ENCODE measurements at regions not wholly inside any gene's neighbourhood (a gene's known extent, or its start where the extent isn't known, plus 50 kb on each side); places are given as distances from the start of the nearest gene placed in this dataset.

DNA sequence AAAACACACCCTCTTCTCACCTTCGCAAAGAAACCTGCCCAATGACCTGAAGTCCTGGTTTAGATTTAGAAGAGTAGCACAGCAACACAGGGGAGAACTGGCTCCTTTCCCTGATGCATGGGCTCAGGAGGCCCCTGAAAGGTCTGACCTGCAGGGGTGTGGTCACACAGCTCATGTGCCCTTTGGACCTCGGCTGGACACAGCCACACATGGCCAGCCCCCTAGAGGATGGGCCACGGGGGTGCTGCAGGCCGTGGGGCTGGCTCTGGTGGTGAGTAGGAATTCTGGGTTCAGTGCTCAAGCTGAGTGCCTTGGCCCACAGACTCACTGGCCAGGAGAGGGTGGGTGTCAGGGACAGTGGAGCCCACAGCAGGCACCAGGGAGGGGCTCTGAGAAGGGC lies 118.5 kb upstream of the ADCY1 start:
- no peak for DNase-seq (ENCODE audit: low read depth)

DNA sequence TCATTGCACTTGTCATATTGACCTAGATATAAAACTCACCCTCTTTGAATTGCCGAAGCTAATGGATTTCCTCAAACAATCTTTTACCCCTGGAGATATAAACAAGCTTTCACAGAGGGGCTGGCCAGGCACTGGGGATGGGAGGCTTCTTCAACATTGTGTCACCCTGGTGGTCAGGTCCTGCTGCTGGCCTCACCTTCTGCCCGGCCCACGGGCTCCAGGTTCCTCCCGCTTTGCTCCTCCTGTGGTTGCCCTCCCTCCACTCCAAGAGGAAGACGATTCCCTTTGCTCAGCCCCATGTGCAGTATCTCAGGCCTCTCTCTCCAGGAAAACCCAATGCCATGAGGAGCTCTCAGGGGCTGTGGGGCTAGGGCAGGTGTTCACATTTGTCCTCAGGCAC lies 118.1 kb upstream of the ADCY1 start:
- DNase-seq (ENCODE audit: low read depth), result no peak

DNA sequence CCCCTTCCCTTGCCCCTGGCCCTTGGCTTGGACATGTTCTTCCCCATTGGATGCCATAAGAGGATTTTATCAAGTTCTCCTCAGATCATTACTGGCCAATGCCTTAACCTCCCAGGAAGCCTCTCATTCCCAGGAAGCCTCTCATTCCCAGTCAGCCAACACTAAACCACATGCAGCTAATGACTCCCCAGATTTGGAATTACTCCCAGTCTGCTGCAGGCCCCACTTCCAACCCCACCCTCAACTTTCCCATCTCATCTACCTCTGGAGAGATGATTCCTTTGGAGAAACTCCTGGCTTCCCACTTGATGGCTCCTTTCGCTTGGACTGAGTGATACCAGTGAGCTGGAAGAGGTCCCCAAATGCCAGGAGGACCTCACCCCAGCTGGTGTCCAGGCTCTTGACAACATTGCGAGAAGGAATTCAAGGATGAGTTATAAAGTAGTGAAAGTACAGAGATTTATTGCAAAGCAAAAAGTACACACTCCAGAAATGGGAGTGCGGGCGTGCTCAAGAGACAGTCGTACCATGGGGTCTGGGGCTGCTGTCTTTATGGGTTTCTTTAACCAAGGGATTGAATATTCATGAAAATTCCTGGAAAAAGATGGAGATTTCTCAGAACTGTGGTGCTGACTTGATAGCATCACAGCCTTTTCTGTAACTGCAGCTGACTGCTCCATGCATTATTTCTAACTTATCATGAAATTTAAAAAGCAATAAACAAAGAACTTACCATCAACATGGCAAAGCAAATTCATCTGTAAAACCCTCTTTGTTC lies 117.2 kb upstream of the ADCY1 start:
- DNase-seq (ENCODE audit: low read depth), result no peak

DNA sequence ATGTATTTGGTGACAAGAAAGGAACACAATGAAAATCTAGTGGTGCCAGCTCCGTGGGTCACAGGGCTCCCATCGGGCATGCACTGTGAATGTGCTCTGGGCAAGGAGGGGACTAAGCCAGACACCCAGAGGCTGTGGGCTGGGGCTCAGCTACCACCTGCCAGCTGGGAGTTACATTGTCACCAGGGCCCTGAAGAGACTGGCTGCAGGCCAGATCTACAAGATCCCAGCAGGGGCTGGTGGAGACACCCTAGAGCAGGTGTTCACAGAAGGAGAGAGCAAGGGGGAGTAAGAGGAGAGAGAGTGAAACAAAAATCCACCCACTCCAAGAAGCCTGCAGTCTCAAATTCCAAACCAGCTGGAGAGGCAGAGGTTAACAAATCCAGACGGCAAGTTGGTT lies 116.6 kb upstream of the ADCY1 start:
- no peak for DNase-seq (ENCODE audit: low read depth)

DNA sequence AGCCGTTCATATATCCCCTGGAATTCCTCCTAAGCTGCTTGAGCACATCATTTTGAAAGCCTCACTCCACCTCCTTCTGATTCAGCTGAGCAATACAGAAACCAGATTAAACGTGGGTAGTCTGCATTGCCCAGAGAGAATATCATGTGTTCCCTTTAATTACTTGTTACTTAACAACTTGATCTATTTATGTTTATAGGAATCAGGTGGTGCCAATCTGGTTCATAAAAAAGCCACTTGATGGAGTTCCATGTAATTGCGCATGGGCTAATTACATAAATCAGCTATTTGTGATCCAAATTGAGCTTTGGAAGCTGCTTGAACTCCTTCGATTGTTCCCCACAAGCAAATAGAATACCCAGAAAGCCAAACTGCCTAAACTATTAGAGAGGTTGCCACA lies 114.7 kb upstream of the ADCY1 start:
- DNase-seq (ENCODE audit: low read depth), result no peak

DNA sequence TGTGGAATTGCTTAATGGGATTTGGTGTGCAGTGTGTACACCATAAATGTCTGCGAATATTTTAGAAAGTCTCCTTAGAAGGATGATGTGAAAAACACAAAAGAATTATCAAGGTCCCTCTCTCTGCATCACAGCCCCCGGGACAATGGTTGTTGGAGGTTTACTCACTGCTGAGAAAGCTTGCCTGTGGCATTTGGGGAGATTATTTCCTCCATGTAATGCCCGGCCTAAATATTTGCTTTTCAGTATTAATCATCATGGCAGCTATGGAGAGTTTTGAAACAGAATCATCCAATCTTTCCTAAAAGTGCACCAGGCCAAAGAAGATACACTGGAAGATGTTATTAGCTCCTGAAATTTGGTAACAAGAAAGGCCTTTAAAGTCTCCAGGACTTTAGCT lies 113.8 kb upstream of the ADCY1 start:
- DNase-seq (ENCODE audit: low read depth), result no peak

DNA sequence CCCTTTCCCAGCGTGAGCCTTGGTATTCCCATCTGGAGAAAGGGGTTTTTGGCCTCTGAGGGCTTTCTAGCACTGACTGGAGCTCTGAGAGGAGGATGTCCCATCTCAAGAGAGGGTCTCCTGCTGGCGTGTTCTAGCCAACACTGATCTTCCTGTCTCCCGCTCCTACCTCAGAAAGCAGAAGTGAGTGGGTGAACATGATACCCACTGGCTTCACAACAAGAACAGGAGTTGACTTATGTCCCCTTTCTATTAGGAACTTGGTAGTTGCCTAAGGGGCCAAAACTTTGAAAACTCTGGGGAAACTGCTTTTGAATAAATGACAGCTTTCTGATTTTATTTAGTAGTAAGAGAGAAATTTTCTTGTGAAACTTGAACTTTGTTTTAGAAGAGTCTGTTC lies 113.1 kb upstream of the ADCY1 start:
- DNase-seq (ENCODE audit: low read depth), result no peak

DNA sequence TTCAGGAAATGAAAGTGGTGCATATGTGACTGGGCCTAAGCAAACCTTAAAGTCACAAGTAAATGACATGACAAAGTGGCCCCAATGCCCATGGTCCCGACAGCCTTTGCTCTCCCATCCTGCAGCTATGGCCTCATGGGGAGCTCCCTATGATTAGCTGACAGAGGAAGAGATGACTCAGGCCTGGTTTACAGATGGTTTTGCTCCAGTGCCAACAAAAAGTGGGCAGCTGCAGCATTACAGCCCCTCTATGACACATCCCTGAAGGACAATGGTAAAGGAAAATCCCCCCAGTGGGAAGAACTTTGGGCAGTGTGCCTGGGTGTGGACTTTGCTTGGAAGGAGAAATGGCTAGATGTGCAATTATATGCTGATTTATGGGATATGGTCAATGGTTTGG lies 105.1 kb upstream of the ADCY1 start:
- no peak for DNase-seq (ENCODE audit: low read depth)

DNA sequence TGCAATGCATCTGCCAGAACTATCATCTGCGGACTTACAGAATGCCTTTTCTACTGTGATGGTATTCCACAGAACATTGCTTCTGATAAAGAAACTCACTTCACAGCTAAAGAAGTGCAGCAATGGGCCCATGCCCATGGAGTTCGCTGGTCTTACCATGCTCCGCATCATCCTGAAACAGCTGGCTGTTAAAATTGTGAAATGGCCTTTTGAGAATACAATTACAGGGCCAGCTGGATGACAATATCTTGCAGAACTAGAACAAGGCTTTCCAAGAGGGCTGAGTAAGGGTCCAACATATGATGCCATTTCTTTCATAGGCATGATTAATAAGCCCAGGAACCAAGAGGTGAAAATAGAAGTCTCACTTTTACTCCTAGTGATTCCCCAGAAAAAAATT lies 104.1 kb upstream of the ADCY1 start:
- DNase-seq (ENCODE audit: low read depth), result no peak

DNA sequence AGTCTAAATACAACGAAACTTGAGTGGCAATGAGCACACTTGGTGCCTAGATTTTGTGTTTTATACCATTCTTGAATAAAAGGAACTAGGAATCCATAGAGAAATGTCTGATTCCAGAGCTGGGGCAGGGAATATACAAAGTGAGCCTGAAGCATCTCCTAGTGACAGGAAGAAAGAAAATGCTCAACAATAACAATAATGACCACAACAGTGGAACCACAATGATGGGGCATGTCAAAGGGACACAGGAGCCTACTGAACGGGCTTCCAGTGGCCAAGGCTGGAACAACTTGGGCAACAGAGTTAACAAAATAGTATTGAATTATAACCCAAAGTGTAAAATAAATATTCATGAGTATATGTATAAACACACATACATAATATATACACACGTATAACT lies 94.4 kb upstream of the ADCY1 start:
- DNase-seq (ENCODE audit: low read depth), result no peak

DNA sequence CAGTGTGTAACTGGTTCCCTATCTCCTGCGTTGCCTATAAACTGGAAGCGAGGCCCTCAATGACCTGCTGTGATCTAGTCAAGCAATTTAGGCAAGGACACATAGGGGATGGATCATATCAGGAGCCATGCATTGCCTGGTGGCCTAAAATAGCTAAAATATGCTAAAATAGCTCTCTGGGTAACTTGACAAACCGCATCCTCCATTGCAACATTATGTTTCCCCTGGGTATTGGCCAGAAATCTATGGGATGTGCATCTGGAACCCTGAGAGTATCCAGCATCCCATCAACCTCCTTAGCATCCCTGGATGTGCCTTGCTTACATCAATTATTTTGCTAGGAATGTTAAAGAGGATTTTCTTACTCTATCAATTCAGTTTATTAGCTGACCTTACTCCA lies 91.7 kb upstream of the ADCY1 start:
- DNase-seq (ENCODE audit: low read depth), result no peak

DNA sequence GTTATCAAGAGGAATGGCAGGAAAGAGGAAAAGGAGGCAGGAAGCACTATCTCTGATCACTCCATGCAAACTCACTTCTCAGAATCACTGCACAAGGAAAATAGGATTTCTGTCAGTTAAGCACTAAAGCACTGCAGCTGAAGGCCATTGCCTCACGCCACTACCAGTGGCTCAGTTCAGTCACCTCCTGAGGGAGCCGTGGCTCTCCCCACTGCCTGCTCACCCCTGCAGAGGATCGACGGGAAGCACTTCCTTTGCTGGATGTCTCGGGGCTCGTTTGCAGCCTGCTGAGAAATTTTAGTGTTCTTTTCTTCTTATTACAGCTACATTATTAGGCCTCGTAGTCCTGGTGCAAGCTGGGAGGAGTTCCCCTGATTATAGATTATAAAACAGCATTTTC lies 90.1 kb upstream of the ADCY1 start:
- no peak for DNase-seq (ENCODE audit: low read depth)

DNA sequence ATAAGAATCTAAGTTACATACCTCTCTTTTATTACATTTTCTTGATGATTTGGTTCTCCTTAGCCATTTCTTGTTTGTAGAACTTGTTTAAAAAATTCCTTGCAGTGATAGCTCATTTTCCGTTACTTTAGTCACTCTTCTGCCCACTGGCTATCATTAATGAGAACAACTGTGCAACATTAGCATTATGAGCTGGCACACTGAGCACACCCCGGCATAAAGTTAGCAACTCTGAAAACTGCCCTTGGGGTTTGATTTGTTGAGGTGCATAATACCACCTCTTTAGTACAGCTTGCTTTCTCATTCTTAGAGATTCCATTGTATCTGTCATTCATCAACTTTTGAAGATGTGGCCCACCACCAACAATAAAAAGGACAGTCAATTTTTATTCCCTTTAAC lies 87.6 kb upstream of the ADCY1 start:
- no peak for DNase-seq (ENCODE audit: low read depth)

DNA sequence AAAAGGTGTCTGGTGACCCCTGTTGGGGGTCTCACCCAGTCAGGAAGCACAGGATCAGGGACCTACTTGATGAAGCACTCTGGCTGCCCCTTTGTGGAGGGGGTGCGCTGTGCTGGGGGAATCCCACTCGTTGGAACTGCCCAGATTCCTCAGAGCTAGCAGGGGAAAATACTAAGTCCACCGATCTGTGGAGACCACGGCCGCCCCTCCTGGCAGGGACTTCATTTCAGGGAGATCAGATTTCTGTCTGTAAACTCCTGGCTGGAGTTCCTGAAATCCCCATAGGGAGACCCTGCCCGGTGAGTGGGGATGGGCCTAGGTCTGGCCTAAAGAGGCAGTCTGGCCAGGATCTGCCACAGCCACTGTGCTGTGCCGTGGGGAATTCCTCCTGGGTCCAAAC lies 79.3 kb upstream of the ADCY1 start:
- DNase-seq (ENCODE audit: low read depth), result no peak

DNA sequence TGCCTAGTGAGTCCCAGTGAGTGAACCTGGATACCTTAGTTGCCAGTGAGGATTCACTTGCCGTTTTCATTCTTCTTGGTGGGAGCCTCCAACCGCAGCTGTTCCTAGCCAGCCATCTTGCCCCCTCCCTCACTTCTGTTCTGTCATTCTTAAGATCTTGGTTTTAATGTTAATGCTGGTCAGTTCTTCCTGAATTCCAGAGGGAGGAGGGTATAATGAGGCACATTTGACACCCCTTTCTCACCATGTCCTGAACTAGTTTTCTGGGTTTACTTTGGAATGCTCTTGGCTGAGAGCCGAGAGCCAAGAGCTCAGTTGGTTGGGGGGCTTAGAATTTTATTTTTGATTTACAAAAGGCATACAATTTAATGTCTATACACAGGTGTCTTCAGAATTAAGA lies 78.5 kb upstream of the ADCY1 start:
- no peak for DNase-seq (ENCODE audit: low read depth)

DNA sequence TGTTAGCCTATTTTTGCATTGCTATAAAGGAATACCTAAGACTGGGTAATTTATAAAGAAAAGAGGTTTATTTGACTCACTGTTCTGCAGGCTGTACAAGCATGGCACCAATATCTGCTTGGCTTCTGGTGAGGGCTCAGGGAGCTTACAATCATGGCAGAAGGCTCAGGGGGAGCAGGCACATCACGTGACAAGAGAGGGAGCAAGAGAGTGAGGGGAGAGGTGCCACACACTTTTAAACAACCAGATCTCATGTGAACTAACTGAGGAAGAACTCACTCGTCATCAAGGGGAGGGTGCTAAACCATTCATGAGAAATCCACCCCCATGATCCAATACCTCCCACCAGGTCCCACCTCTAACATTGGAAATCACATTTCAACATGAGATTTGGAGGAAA lies 73.9 kb upstream of the ADCY1 start:
- no peak for DNase-seq (ENCODE audit: low read depth)

DNA sequence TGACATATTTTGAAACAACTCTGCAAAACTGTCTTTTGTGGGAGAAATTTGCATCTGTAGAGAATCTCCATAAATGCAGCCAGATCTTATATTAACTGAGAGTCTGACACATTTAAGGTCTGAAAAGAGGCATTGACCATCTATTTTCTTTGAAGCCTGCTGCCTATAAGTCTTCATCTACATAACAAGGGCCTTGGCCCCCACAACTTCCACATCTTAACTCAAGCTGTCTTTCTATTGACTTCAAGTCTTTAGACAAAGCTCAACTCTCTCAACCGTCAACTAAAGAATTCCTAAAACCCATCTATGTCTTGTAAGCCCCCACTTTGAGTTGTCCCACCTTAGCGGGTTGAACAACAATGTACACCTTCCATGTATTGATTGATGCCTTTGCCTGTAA lies 72.4 kb upstream of the ADCY1 start:
- DNase-seq (ENCODE audit: low read depth), result no peak

DNA sequence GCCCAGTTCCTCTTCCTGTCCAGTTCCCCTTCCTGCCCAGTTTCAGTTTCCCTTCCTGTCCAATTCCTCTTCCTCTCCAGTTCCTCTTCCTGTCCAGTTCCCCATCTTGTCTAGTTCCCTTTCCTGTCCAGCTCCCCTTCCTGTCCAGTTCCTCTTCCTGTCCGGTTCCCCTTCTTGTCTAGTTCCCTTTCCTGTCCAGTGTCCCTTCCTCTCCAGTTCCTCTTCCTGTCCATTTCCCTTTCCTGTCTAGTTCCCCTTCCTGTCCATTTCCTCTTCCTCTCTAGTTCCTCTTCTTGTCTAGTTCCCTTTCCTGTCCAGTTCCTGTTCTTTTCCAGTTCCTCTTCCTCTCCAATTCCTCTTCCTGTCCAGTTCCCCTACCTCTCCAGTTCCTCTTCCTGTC lies 68.1 kb upstream of the ADCY1 start:
- no peak for DNase-seq (ENCODE audit: low read depth)

DNA sequence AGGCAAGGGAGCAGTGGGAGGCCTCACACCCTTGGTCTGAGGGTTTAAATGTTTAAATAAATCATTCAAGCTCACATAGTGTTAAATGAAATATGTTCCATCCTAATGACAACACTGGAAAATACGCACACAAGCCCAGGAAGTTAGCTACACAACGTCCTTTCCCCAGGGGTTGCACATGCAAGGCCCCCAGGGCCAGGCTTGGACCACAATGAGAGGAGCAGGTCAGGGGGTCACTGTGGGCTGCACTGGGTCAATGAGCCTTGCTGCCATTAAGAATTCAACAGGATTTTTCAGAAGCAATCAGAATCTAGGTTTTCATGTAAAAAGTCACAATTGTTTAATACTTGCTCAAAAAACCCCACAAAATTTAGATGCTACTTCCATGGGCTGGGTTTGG lies 64.9 kb upstream of the ADCY1 start:
- no peak for DNase-seq (ENCODE audit: low read depth)

DNA sequence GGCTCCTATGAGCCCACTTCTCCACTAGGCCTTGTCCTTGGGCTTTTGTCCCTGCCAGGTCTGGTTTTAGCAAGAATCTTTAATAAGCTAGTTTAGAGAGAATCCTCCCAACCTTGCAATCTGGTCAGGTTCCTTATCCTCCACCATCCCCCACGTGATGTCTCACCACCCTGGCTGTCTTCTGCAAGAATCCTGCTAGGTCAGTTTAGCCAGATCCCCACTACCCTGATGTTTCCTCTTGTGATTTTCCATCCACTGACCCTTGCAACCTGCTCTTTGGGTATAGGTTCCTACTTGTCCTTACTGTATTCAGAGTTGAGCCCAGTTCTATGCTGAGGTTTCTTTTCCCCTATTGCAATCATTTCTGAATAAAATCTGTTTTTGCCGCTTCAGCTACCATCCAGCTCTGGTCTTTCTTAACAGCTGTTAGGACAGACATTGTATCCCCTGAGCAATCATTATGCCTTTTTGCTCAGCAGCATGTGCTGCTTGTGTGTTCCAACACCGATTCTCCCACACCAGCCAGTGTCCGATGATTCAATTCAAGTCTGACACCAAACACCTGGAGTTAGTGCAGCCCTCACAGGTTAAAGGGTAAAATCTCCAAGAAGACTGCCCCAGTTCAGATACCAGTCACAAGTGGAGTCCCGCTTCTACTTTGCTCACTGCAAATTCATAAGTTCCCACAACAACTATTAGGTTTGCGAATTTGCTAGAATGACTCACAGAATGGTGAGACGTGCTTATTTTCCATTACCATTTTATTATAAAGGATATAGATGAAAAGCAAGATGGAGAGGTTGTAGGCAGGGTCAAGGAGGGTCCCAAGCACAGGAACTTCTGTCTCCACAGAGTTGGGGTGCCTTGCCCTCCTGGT lies 62.2 kb upstream of the ADCY1 start:
- no peak for DNase-seq (ENCODE audit: low read depth)

DNA sequence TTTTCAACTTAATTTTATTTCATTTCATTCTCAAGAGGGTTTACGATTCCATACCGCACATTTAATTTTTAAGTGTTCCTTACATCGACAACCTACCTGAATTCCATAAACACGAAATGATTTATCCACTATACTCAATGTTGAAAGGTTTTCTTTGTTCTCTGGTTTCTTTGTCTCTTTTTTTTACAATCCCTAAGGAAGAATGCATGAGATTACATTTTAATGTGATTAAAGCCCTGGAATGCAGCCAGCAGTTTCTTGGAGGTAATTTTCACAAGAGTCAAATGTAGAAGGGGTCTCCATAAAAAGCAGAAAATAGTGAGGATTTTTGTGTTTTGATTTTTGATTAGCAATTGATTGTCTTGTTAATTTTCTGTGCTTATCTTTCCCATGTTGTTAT lies 59.2 kb upstream of the ADCY1 start:
- no peak for DNase-seq (ENCODE audit: low read depth)

DNA sequence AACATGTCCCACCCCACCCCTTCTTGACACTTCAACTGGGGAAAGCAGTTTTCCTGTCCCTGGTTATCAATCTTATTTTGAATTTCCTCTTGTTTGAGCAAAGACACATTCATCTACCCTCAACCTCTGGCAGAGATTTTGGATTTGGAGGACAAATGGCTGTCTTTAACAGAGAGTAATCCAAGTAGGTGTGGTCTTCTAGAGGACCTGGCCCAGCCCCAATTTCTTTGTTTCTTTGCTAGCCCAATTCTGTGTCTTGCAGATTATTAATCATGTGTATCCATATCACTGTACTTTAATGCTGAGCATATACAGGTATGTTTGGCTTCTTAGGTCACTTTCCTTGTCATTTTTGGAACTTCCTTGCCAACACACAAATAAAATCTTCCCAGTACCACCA lies 58.8 kb upstream of the ADCY1 start:
- DNase-seq (ENCODE audit: low read depth), result no peak

All from stimulated activated CD8-positive, alpha-beta memory T cell treated with anti-CD3 and anti-CD28 coated beads, Interleukin-12 subunit alpha, Interleukin-12 subunit beta, amount 100 ng/mL, for 4 hours (primary cell).